Stimulated activated naive CD8-positive, alpha-beta T cell treated with anti-CD3 and anti-CD28 coated beads, Interleukin-15, amount 100 ng/mL, for 72 hours (primary cell): ENCODE measurements at regions not wholly inside any gene's neighbourhood (a gene's known extent, or its start where the extent isn't known, plus 50 kb on each side); places are given as distances from the start of the nearest gene placed in this dataset.

ENCODE experiments used
- ATAC-seq: fragments of 150-1000 bp; cut with Tn5 transposase; 2 replicates; pipeline ENCODE4 v1.10.0; 2021; ENCODE audit warnings: mild to moderate bottlenecking, moderate library complexity
- DNase-seq, 2 donors: peaks; one replicate each; pipeline ENCODE4 v3.0.0; 2021 to 2022
- H3K27ac Mint-ChIP-seq, 2 donors: one replicate each; pipeline ENCODE4 v1.8.0; 2022; ENCODE audit warnings: mild to moderate bottlenecking in 2 of 2, mixed read lengths in 2 of 2, moderate library complexity in 2 of 2
- H3K27me3 Mint-ChIP-seq: one replicate; pipeline ENCODE4 v1.8.0; 2022; ENCODE audit warnings: mixed read lengths
- H3K4me1 Mint-ChIP-seq: one replicate; pipeline ENCODE4 v1.8.0; 2022; ENCODE audit warnings: mild to moderate bottlenecking, mixed read lengths
- H3K4me3 Mint-ChIP-seq, 2 donors: one replicate each; pipeline ENCODE4 v1.8.0; 2022; ENCODE audit warnings: mild to moderate bottlenecking in 2 of 2, mixed read lengths in 2 of 2, moderate library complexity in 1 of 2
- H3K9me3 Mint-ChIP-seq, 2 donors: one replicate each; pipeline ENCODE4 v1.8.0; 2022; ENCODE audit warnings: mixed read lengths in 2 of 2

DNA sequence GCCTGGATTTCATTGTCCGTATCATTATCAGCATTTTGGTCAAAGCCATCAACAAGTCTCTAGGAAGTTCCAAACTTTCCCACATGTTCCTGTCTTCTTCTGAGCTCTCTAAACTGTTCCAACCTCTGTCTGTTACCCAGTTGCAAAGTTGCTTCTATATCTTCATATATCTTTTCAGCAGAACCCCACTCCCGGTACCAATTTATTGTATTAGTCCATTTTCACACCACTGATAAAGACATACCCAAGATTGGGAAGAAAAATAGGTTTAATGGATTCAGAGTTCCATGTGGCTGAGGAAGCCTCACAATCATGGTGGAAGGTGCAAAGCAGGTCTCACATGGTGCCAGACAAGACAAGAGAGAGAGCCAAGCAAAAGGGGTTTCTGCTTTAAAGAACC is 293.2 kb downstream of the EPM2A start:
- DNase-seq (no peak), ATAC-seq (no peak)
- H3K9me3 Mint-ChIP-seq, result peaks cover 27 to 44% of the 10 kb centered on the region in 2 donors
- no peaks in the 10 kb centered on the region for H3K4me1 Mint-ChIP-seq
- no peak overlapping the region for H3K27ac Mint-ChIP-seq
- H3K4me3 Mint-ChIP-seq, result no peak overlapping the region
- H3K27me3 Mint-ChIP-seq, result no peaks in the 10 kb centered on the region

DNA sequence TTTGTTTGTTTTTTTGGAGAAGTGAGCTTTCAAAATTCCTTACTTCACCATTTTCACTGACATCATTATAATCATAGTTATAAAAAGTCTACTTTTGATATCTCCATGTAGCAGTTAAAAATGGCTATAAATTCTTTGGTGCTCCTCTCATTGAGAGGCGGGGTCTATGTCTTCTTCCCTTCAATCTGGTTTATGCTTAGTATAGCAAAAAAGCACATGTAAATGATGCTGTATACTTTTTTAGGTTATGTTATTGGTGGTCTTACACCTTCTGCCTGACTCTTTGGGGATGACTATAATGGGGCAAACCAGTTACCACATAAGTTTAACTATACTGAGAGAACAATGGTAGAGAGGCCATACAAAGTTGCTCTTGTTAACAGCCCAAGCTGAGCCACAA is 289.6 kb downstream of the EPM2A start:
- H3K4me3 Mint-ChIP-seq, result no peak overlapping the region
- H3K9me3 Mint-ChIP-seq, result peaks cover 26 to 48% of the 10 kb centered on the region in 2 donors
- DNase-seq (no peak), ATAC-seq (no peak)
- H3K27me3 Mint-ChIP-seq, result no peaks in the 10 kb centered on the region
- H3K27ac Mint-ChIP-seq, result no peak overlapping the region
- no peaks in the 10 kb centered on the region for H3K4me1 Mint-ChIP-seq

DNA sequence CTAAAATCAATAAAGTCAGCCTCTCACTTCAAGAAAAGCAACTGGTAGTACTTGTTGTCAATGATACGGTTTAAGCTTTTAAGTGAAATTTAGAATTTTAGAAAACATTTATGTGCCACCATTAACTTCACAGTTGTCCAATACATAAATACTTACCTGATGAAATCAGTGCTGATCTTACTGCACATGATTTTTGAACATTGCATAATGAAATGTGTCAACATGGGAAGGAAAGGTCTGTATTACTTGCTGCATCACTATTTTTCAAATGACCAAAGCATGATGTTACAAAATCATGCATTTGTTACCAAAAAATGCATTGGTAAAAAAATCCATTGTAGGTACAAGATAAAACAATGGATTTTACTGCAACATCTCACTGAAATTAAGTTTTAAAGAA is 284.3 kb downstream of the EPM2A start:
- Mint-ChIP-seq H3K27ac (no peak overlapping the region), H3K4me1 (no peaks in the 10 kb centered on the region), H3K4me3 (no peak overlapping the region), H3K27me3 (no peaks in the 10 kb centered on the region), H3K9me3 (peaks cover 11 to 16% of the 10 kb centered on the region in 2 donors)
- ATAC-seq, result no peak
- DNase-seq, result no peak

DNA sequence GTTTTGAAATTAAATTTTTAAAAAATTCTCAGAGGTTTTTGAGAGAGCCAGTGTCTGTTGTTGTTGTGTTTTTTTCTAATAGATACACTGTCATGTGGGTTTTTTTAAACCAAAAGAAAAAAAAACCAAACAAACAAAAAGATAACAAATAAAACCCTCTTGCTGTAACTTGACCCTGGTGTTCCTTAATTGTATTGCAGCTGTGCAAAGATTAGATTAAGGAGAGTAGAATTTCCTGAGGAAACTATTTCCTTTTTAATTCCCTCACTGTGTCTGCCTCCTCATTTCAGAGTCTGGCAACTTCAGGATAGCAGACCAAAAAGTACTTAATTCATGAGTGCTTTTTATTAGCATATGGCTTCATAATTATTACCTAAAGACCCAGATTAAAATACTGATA is 281.9 kb downstream of the EPM2A start:
- Mint-ChIP-seq H3K4me3 (no peak overlapping the region), H3K9me3 (peaks cover 0 to under 1% of the 10 kb centered on the region in 2 donors), H3K27ac (no peak overlapping the region), H3K27me3 (no peaks in the 10 kb centered on the region), H3K4me1 (no peaks in the 10 kb centered on the region)
- ATAC-seq (no peak), DNase-seq (no peak)

DNA sequence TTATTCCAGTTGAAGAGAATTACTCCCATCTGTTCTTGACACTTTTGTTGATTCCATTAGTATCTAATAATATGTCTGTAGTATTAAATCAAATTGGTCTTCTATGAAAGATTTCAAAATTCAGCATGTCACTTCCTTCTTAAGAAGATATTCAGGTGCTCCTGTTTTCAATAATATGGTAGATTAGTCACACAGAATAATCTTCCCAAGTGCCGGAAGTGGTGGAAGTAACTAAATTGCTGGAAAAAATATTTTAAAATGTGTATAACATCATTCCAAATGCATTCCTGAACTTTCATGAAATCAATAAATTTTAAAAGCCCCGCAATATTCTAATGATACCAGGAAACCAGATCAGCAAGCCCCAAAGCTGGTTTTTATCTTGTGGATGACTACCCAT is 281.3 kb downstream of the EPM2A start:
- no peaks in the 10 kb centered on the region for H3K27me3 Mint-ChIP-seq
- no peak for ATAC-seq
- H3K9me3 Mint-ChIP-seq, result no peaks in the 10 kb centered on the region
- no peak overlapping the region for H3K27ac Mint-ChIP-seq
- H3K4me3 Mint-ChIP-seq, result no peak overlapping the region
- DNase-seq, result no peak
- no peaks in the 10 kb centered on the region for H3K4me1 Mint-ChIP-seq

DNA sequence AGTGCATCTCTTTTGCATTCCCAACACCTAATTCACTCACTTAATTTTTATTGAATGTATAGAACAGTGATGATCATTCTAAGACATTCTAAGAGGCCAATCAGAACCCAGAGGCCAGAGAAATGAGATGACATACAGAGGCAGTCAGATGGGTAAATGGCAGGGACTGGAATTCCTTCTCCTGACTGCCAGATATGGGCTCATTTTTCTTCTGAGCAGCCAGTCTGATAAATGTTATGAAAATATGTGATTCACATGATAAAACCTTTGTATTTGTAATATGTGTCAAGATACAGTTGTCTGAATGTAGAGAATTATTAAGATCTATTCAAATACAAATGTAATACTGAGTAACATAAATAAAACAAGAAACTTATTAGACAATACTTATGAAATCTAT is 277.8 kb downstream of the EPM2A start:
- Mint-ChIP-seq H3K27ac (no peak overlapping the region), H3K4me1 (no peaks in the 10 kb centered on the region), H3K4me3 (no peak overlapping the region), H3K27me3 (no peaks in the 10 kb centered on the region), H3K9me3 (no peaks in the 10 kb centered on the region)
- no peak for DNase-seq
- no peak for ATAC-seq

DNA sequence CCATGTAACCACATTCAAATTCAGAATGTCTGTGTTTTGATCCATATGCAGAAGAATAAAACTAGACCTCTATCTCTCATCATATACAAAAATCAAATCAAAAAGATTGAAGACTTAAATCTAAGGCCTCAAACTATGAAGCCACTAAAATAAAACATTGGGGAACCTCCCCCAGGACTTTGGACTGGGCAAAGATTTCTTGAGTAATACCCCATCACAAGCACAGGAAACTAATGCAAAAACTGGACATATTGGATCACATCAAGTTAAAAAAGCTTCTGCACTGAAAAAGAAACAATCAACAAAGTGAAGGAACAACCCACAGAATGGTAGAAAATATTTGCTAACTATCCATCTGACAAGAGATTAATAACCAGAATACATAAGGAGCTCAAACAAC is 266.8 kb downstream of the EPM2A start:
- Mint-ChIP-seq H3K4me1 (no peaks in the 10 kb centered on the region), H3K27me3 (no peaks in the 10 kb centered on the region), H3K27ac (no peak overlapping the region), H3K9me3 (peaks cover 10 to 13% of the 10 kb centered on the region in 2 donors), H3K4me3 (no peak overlapping the region)
- ATAC-seq (no peak), DNase-seq (no peak)

DNA sequence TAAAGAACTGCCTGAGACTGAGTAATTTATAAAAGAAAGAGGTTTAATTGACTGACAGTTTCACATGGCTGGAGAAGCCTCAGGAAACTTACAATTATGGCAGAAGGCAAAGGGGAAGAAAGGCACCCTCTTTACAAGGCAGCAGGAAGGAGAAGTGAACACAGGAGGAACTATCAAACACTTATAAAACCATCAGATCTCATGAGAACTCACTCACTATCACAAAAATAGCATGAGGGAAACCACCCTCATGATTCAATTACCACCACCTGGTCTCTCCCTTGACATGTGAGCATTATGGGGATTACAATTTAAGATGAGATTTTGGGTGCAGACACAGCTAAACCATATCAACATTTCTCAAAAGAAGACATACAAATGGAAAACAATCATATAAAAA is 266.3 kb downstream of the EPM2A start:
- no peak for DNase-seq
- Mint-ChIP-seq H3K9me3 (peaks cover 7 to 9% of the 10 kb centered on the region in 2 donors), H3K4me1 (no peaks in the 10 kb centered on the region), H3K27me3 (no peaks in the 10 kb centered on the region), H3K27ac (no peak overlapping the region), H3K4me3 (no peak overlapping the region)
- no peak for ATAC-seq

DNA sequence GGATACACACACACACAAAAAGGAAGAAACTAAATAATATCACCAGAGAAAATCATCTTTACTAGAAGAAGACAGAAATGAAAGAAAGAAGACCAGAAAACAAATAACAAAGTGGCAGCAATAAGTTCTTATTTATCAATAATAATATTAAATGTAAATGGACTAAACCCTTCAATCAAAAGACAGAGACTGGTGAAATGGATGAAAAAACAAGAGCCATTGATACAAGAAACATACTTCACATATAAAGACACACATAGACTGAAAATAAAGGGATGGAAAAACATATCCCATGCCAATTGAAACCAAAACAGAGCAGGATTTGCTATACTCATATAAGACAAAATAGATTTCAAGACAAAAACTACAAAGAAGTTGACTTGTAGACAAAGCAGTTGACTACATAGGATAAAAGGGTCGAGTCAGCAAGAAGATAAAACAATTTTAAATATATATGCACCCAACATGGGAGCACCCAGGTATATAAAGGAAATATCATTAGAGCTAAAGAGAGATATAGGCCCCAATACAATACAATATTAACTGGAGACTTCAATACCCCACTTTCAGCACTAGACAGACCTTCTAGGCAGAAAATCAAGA is 259.4 kb downstream of the EPM2A start:
- no peaks in the 10 kb centered on the region for H3K4me1 Mint-ChIP-seq
- DNase-seq (no peak), ATAC-seq (no peak)
- no peak overlapping the region for H3K4me3 Mint-ChIP-seq
- H3K9me3 Mint-ChIP-seq, result peaks cover 16 to 33% of the 10 kb centered on the region in 2 donors
- H3K27ac Mint-ChIP-seq, result no peak overlapping the region
- no peaks in the 10 kb centered on the region for H3K27me3 Mint-ChIP-seq

DNA sequence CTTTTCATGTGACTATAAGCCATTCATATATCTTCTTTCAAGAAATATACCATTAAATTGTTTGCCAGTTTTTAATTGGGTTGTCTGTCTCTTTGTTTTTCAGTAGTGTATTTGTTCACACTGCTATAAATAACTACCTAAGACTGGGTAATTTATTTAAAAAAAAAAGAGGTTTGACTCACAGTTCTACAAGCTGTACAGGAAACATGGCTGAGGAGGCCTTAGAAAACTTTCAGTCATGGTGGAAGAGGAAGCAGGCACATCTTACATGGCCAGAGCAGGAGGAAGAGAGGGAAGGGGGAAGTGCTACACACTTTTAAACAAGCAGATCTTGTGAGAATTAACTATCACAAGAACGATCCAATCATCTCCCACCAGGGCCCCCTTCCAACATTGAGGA is 255.3 kb downstream of the EPM2A start:
- Mint-ChIP-seq H3K4me1 (no peaks in the 10 kb centered on the region), H3K27me3 (no peaks in the 10 kb centered on the region), H3K9me3 (peaks cover 16 to 26% of the 10 kb centered on the region in 2 donors), H3K27ac (no peak overlapping the region), H3K4me3 (no peak overlapping the region)
- no peak for DNase-seq
- no peak for ATAC-seq

DNA sequence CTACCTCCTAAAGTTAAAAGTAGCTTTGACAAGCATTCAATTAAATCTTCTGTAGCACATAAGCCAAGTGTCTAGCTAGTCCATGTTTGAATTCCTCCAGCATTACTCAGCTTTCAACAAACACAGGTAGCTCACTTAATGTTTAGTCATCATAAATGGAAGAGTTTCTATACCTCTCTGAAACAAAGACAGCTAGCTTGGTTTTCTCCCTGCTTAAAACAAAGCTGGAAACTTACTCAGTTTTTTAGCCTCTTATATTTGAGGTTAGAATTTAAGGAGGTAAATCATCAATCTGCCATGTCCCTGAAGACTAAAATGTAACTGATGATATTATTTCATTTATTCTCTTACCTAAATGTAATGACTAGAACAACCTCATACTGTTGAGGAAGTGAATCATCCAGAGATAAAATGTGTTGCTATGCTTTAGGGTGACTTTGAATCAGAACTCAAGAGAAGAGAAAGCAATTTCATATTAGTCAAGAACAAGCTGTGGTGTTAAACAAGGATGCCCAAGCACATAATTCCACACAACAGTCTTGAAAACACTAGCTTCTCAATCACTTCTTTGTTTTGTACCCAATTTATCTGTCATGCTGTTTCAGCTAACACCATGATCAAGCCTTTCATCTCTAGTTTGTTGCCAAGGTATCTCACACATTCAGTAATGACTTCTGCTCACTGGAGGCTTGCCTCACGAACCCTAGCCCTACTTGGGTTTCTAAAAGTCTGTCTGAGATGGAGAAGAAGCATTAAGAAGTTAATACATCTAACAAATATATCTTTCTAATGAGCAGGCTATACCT is 251.9 kb downstream of the EPM2A start:
- no peak overlapping the region for H3K4me3 Mint-ChIP-seq
- no peak for ATAC-seq
- no peak for DNase-seq

DNA sequence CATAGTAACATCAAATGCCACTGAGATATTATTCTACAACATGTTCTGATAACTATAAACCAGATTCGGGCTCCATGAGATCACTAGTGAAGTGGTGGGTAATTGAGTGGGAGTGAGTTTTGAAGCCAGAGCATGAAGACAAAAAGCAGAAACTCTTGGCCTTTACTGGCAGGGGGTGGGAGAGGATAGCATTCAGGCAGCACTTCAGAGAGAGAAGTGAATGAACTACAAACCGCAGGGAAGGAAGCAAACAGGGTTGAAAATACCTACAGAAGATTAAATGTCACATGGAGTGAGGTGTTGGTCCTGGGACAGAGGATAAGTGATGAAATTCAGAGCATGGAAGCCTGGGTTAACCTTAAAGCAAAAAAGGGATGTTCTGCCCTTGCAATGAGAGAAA is 250.0 kb downstream of the EPM2A start:
- no peak for ATAC-seq
- Mint-ChIP-seq H3K4me3 (no peak overlapping the region), H3K27me3 (no peaks in the 10 kb centered on the region)

More for the DNA sequence above, 251.9 kb downstream of the EPM2A start:
- no peaks in the 10 kb centered on the region for H3K4me1 Mint-ChIP-seq
- H3K27me3 Mint-ChIP-seq, result no peaks in the 10 kb centered on the region
- H3K9me3 Mint-ChIP-seq, result peaks cover 4 to 8% of the 10 kb centered on the region in 2 donors
- no peak overlapping the region for H3K27ac Mint-ChIP-seq

DNA sequence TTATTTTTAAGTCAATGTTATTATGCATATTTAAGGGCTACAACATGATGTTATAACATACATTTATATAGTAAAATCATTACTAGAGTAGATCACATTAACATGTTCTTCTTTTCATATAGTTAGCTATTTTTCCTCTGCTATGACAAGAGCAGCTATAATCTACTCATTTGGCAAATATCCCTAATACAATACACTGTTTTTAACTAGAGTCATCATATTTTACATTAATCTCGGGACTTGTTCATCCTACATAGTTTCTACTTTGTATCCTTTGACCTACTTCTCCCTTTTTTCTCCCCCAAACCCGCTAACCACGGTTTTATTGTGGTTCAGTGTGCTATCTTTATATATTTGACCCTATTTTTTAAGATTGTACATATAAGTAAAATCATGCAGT is 249.0 kb downstream of the EPM2A start:
- DNase-seq (no peak), ATAC-seq (no peak)
- H3K27ac Mint-ChIP-seq, result no peak overlapping the region
- no peaks in the 10 kb centered on the region for H3K27me3 Mint-ChIP-seq
- H3K4me3 Mint-ChIP-seq, result no peak overlapping the region
- H3K9me3 Mint-ChIP-seq, result peaks cover 0 to 4% of the 10 kb centered on the region in 2 donors
- H3K4me1 Mint-ChIP-seq, result no peaks in the 10 kb centered on the region

More for the DNA sequence above, 250.0 kb downstream of the EPM2A start:
- Mint-ChIP-seq H3K9me3 (peaks cover 2 to 4% of the 10 kb centered on the region in 2 donors), H3K27ac (no peak overlapping the region), H3K4me1 (no peaks in the 10 kb centered on the region)
- DNase-seq, result no peak

DNA sequence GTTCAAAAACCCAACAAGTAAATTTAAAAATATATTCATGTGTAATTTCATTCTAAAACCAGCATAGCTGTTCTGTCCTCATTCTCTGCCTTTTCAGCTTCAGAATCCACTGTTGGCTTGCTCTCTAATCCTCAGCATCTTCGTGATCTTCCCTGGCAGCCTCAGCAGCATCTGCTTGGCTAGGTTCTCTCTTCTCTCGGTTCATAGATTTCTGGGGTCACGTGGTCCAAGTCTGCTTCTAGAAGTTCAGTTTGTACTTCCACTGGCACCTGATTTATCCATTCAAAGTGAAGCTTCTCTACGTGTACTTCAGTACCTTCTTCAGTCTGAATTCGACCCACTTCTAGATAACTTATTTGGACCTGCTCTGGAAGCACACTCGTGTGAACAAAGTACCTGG is 245.7 kb downstream of the EPM2A start:
- Mint-ChIP-seq H3K27me3 (no peaks in the 10 kb centered on the region), H3K4me1 (no peaks in the 10 kb centered on the region), H3K9me3 (peaks cover 8 to 14% of the 10 kb centered on the region in 2 donors), H3K27ac (no peak overlapping the region), H3K4me3 (no peak overlapping the region)
- DNase-seq, result no peak
- no peak for ATAC-seq

DNA sequence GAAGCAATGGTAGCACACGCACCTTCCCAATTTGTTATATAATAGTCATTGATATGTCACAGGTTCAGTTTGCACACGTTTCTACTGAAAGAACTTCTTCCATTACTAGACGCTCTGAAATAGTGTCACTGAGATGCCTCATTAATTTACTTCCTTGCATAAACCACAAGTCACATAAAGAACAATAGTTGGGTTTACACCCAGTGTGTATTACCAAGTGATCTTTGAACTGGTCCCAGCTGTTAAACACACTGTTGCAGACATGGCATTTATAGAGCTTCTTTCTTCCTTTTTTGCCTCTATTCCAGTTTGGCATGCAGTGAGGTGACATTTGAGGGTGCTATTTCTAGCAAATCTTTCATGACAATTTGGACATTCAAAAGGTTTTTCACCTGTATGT is 245.3 kb downstream of the EPM2A start:
- ATAC-seq (no peak), DNase-seq (no peak)
- Mint-ChIP-seq H3K9me3 (peaks cover 8 to 14% of the 10 kb centered on the region in 2 donors), H3K27ac (no peak overlapping the region), H3K27me3 (no peaks in the 10 kb centered on the region), H3K4me3 (no peak overlapping the region), H3K4me1 (no peaks in the 10 kb centered on the region)

DNA sequence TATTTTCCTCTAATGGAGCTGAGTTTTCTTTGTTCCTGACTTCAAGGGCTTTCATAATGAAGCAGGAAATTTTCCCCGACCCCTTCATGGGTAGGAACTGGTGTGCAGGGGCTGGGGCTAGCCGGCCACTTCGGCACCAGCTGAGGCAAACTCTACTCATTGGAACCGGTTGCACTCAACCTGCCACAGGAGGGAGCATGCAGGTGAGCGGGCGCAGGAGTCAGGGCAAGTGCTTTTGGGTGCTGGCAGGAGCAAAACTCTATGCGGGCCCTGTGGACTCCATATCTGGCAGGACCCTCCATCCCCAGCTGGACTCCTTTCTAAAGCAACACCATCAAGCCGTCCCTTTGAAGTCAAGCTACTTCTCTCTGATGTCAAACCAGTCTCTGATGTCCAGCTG is 244.2 kb downstream of the EPM2A start:
- H3K4me3 Mint-ChIP-seq, result no peak overlapping the region
- peak; percentile 15 for ATAC-seq
- peaks cover 6 to 16% of the 10 kb centered on the region in 2 donors for H3K9me3 Mint-ChIP-seq
- H3K27ac Mint-ChIP-seq, result no peak overlapping the region
- no peaks in the 10 kb centered on the region for H3K27me3 Mint-ChIP-seq
- DNase-seq, result no peak
- no peaks in the 10 kb centered on the region for H3K4me1 Mint-ChIP-seq
